HEK293 (cell line): ENCODE measurements at regions not wholly inside any gene's neighbourhood (a gene's known extent, or its start where the extent isn't known, plus 50 kb on each side); places are given as distances from the start of the nearest gene placed in this dataset.

Experiments
- ZBTB11 ChIP-seq: fragments of 450-650 bp; formaldehyde crosslinking; conservative IDR thresholded peaks from 2 replicates; pipeline ENCODE4 v1.5.1; 2016; ENCODE audit warnings: low read depth, missing biosample characterization, missing genetic modification characterization
- ZNF24 ChIP-seq: fragments of 450-650 bp; formaldehyde crosslinking; IDR thresholded peaks from 2 replicates; pipeline ENCODE4 v1.5.1; 2016; ENCODE audit warnings: missing biosample characterization, missing genetic modification characterization
- ZNF292 ChIP-seq: fragments of 450-650 bp; formaldehyde crosslinking; IDR thresholded peaks from 2 replicates; pipeline ENCODE4 v1.5.1; 2016; ENCODE audit warnings: low read depth, missing biosample characterization, missing genetic modification characterization, borderline replicate concordance
- ZNF324 ChIP-seq: fragments of 450-650 bp; formaldehyde crosslinking; IDR thresholded peaks from 2 replicates; pipeline ENCODE4 v1.5.1; 2016; ENCODE audit warnings: missing biosample characterization, missing genetic modification characterization
- ZNF391 ChIP-seq: fragments of 450-650 bp; formaldehyde crosslinking; IDR thresholded peaks from 2 replicates; pipeline ENCODE4 v1.5.1; 2016; ENCODE audit warnings: low read depth, missing biosample characterization, missing genetic modification characterization, borderline replicate concordance
- ZNF513 ChIP-seq: fragments of 450-650 bp; IDR thresholded peaks from 2 replicates; pipeline ENCODE4 v1.5.1; 2018; ENCODE audit warnings: missing biosample characterization, missing genetic modification characterization
- ZSCAN30 ChIP-seq: fragments of 450-650 bp; IDR thresholded peaks from 2 replicates; pipeline ENCODE4 v1.5.1; 2018; ENCODE audit warnings: missing biosample characterization, mild to moderate bottlenecking, missing genetic modification characterization, moderate library complexity
- TF ChIP-seq, protein P1 (sequence below): fragments of 450-650 bp; formaldehyde crosslinking; IDR thresholded peaks from 2 replicates; pipeline ENCODE4 v1.5.1; 2016; ENCODE audit warnings: missing biosample characterization, missing genetic modification characterization
- TF ChIP-seq, protein P2 (sequence below): fragments of 450-650 bp; formaldehyde crosslinking; IDR thresholded peaks from 2 replicates; pipeline ENCODE4 v1.5.1; 2016; ENCODE audit warnings: missing biosample characterization, missing genetic modification characterization
- TF ChIP-seq, protein P3 (sequence below): fragments of 450-650 bp; formaldehyde crosslinking; IDR thresholded peaks from 2 replicates; pipeline ENCODE4 v1.5.1; 2016; ENCODE audit warnings: missing biosample characterization, missing genetic modification characterization

DNA sequence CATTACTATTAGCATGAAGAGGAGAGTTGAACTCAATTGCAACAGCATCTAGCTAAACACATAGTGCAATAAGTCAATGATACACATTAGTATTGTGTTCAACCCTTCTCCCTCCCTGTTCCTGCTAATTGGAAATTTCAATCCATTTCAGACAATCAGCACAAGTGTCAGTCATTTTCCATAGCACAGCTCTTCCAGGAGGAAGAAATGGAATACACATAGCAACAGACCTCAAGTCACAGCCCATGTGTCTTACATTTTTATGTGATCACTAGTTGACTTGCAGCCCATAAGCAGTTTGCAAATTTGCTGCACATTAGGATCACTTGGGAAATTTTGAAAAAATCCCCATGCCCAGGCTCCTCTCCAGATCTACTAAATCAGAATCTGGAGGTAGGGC is 636.9 kb downstream of the TLE4 start:
- TF ChIP-seq, protein P1, sequence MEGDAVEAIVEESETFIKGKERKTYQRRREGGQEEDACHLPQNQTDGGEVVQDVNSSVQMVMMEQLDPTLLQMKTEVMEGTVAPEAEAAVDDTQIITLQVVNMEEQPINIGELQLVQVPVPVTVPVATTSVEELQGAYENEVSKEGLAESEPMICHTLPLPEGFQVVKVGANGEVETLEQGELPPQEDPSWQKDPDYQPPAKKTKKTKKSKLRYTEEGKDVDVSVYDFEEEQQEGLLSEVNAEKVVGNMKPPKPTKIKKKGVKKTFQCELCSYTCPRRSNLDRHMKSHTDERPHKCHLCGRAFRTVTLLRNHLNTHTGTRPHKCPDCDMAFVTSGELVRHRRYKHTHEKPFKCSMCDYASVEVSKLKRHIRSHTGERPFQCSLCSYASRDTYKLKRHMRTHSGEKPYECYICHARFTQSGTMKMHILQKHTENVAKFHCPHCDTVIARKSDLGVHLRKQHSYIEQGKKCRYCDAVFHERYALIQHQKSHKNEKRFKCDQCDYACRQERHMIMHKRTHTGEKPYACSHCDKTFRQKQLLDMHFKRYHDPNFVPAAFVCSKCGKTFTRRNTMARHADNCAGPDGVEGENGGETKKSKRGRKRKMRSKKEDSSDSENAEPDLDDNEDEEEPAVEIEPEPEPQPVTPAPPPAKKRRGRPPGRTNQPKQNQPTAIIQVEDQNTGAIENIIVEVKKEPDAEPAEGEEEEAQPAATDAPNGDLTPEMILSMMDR, result no peak
- TF ChIP-seq, protein P2, sequence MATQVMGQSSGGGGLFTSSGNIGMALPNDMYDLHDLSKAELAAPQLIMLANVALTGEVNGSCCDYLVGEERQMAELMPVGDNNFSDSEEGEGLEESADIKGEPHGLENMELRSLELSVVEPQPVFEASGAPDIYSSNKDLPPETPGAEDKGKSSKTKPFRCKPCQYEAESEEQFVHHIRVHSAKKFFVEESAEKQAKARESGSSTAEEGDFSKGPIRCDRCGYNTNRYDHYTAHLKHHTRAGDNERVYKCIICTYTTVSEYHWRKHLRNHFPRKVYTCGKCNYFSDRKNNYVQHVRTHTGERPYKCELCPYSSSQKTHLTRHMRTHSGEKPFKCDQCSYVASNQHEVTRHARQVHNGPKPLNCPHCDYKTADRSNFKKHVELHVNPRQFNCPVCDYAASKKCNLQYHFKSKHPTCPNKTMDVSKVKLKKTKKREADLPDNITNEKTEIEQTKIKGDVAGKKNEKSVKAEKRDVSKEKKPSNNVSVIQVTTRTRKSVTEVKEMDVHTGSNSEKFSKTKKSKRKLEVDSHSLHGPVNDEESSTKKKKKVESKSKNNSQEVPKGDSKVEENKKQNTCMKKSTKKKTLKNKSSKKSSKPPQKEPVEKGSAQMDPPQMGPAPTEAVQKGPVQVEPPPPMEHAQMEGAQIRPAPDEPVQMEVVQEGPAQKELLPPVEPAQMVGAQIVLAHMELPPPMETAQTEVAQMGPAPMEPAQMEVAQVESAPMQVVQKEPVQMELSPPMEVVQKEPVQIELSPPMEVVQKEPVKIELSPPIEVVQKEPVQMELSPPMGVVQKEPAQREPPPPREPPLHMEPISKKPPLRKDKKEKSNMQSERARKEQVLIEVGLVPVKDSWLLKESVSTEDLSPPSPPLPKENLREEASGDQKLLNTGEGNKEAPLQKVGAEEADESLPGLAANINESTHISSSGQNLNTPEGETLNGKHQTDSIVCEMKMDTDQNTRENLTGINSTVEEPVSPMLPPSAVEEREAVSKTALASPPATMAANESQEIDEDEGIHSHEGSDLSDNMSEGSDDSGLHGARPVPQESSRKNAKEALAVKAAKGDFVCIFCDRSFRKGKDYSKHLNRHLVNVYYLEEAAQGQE (tag by site-specific recombination), result no peak
- TF ChIP-seq ZBTB11 (tag by site-specific recombination) (no peak), ZNF513 (no peak), ZNF24 (tag by site-specific recombination) (no peak), ZNF324 (tag by site-specific recombination) (no peak), ZNF292 (tag by site-specific recombination) (no peak), ZNF391 (tag by site-specific recombination) (no peak), ZSCAN30 (tag by site-specific recombination) (no peak)
- TF ChIP-seq, protein P3, sequence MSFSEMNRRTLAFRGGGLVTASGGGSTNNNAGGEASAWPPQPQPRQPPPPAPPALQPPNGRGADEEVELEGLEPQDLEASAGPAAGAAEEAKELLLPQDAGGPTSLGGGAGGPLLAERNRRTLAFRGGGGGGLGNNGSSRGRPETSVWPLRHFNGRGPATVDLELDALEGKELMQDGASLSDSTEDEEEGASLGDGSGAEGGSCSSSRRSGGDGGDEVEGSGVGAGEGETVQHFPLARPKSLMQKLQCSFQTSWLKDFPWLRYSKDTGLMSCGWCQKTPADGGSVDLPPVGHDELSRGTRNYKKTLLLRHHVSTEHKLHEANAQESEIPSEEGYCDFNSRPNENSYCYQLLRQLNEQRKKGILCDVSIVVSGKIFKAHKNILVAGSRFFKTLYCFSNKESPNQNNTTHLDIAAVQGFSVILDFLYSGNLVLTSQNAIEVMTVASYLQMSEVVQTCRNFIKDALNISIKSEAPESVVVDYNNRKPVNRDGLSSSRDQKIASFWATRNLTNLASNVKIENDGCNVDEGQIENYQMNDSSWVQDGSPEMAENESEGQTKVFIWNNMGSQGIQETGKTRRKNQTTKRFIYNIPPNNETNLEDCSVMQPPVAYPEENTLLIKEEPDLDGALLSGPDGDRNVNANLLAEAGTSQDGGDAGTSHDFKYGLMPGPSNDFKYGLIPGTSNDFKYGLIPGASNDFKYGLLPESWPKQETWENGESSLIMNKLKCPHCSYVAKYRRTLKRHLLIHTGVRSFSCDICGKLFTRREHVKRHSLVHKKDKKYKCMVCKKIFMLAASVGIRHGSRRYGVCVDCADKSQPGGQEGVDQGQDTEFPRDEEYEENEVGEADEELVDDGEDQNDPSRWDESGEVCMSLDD (tag by site-specific recombination), result no peak
